Tibial artery (tissue), 4 donors: ENCODE measurements at regions not wholly inside any gene's neighbourhood (a gene's known extent, or its start where the extent isn't known, plus 50 kb on each side); places are given as distances from the start of the nearest gene placed in this dataset.

ENCODE experiments used
- DNase-seq, 2 donors: peaks; one replicate each; pipeline ENCODE4 v3.0.0-alpha.2; 2019
- H3K27ac ChIP-seq, 2 donors: fragments of 200-600 bp; sonication (generic) in 1 of 2; 1 replicate in 1 of 2; 2 replicates in 1 of 2; pipeline ENCODE4 v1.5.1; 2018 to 2019; ENCODE audit warnings: mild to moderate bottlenecking in 1 of 2
- H3K27me3 ChIP-seq, 2 donors: fragments of 200-600 bp; sonication (generic) in 1 of 2; one replicate each; pipeline versions ENCODE4 v1.5.1 to v1.6.0; 2016 to 2019
- H3K36me3 ChIP-seq, 3 donors: fragments of 200-600 bp; sonication (generic) in 2 of 3; one replicate each; pipeline ENCODE4 v1.5.1; 2016 to 2019; ENCODE audit warnings: mild to moderate bottlenecking in 2 of 3
- H3K4me1 ChIP-seq, 4 donors: fragments of 200-600 bp; sonication (generic) in 2 of 4; 1 replicate in 3 of 4; 2 replicates in 1 of 4; pipeline ENCODE4 v1.5.1; 2016 to 2019
- H3K4me3 ChIP-seq, 2 donors: fragments of 200-600 bp; sonication (generic) in 1 of 2; 1 replicate in 1 of 2; 2 replicates in 1 of 2; pipeline ENCODE4 v1.5.1; 2018 to 2019; ENCODE audit warnings: mild to moderate bottlenecking in 2 of 2
- H3K9me3 ChIP-seq, 3 donors: fragments of 200-600 bp; sonication (generic) in 1 of 3; one replicate each; pipeline ENCODE4 v1.5.1; 2016 to 2019
- intact Hi-C: fragments of 100-400 bp; cut with DNase I; formaldehyde crosslinking; loops from one replicate; pipeline ENCODE4 v1.15.0; 2023; ENCODE audit warnings: low total_unique reads
- TF ChIP-seq, protein P1 (sequence below), 2 experiments: fragments of 200-600 bp in 1 of 2; fragments of 450-650 bp in 1 of 2; IDR thresholded peaks; one replicate each; pipeline ENCODE4 v1.5.1; 2017 to 2019; ENCODE audit warnings: antibody characterized with exemption in 2 of 2, mild to moderate bottlenecking in 1 of 2, moderate library complexity in 1 of 2

GRCh38 chr13:75995966-75996365 is 359.8 kb downstream of the LMO7 start:
- Histone ChIP-seq H3K27ac (no peak overlapping the region), H3K4me1 (no peaks in the 10 kb centered on the region), H3K9me3 (no peaks in the 10 kb centered on the region), H3K36me3 (no peaks in the 10 kb centered on the region), H3K4me3 (no peak overlapping the region), H3K27me3 (no peaks in the 10 kb centered on the region)
- TF ChIP-seq, protein P1, sequence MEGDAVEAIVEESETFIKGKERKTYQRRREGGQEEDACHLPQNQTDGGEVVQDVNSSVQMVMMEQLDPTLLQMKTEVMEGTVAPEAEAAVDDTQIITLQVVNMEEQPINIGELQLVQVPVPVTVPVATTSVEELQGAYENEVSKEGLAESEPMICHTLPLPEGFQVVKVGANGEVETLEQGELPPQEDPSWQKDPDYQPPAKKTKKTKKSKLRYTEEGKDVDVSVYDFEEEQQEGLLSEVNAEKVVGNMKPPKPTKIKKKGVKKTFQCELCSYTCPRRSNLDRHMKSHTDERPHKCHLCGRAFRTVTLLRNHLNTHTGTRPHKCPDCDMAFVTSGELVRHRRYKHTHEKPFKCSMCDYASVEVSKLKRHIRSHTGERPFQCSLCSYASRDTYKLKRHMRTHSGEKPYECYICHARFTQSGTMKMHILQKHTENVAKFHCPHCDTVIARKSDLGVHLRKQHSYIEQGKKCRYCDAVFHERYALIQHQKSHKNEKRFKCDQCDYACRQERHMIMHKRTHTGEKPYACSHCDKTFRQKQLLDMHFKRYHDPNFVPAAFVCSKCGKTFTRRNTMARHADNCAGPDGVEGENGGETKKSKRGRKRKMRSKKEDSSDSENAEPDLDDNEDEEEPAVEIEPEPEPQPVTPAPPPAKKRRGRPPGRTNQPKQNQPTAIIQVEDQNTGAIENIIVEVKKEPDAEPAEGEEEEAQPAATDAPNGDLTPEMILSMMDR (IDR thresholded peaks at IDR 0.05), result no peak
- intact Hi-C loops, result no loop called here
- DNase-seq, result no peak

DNA sequence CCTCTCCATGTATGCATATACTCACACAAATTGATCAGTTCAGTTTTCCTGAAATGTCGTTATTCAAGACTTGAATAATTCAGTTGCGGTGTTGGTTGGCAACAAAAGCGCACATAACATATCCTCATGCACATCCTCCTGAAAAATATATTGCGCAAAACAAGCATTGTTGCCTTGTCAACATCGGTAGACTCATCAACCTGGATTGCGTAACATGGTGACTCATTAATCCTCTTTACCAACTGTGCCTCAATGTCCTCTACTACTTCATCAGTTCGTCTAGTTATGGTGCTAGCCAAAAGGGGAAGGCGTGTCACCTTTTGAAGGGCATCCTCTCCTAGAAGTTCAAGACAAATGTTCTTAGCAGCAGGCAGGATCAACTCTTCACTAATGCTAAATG is 357.7 kb downstream of the LMO7 start:
- Histone ChIP-seq H3K4me3 (no peak overlapping the region), H3K9me3 (no peaks in the 10 kb centered on the region), H3K27me3 (no peaks in the 10 kb centered on the region), H3K27ac (no peak overlapping the region), H3K36me3 (no peaks in the 10 kb centered on the region), H3K4me1 (no peaks in the 10 kb centered on the region)
- intact Hi-C loops, result no loop called here
- DNase-seq, result no peak
- TF ChIP-seq, protein P1 (IDR thresholded peaks at IDR 0.05), result no peak

DNA sequence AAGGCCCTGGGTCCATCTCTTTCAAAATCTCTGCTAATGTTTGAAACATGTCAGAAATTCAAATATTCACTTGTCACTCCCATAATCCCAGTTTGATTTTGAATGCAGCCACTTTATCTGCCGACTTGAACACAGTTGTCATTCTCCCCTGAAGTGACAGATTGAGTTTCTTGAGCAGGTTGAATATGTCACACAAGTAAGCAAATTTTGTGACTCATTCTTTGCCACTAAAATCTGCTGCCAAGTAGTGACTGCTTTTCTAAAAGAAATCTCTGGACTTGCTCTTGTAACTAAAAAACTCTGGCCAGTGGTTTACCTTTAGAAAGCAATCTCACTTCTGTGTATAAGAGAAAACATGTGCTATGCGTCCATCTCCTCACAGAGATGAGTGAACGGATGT is 357.1 kb downstream of the LMO7 start:
- no peaks in the 10 kb centered on the region for H3K4me1 ChIP-seq
- TF ChIP-seq, protein P1 (IDR thresholded peaks at IDR 0.05), result no peak
- no peak overlapping the region for H3K4me3 ChIP-seq
- H3K27me3 ChIP-seq, result no peaks in the 10 kb centered on the region
- no peaks in the 10 kb centered on the region for H3K36me3 ChIP-seq
- no peak for DNase-seq
- no peaks in the 10 kb centered on the region for H3K9me3 ChIP-seq
- intact Hi-C loops, result no loop called here
- H3K27ac ChIP-seq, result no peak overlapping the region

GRCh38 chr13:75986818-75987217 is 350.7 kb downstream of the LMO7 start:
- Histone ChIP-seq H3K4me1 (no peaks in the 10 kb centered on the region), H3K27me3 (no peaks in the 10 kb centered on the region), H3K27ac (no peak overlapping the region), H3K9me3 (no peaks in the 10 kb centered on the region), H3K4me3 (no peak overlapping the region), H3K36me3 (no peaks in the 10 kb centered on the region)
- DNase-seq, result no peak
- intact Hi-C loops, result no loop called here
- TF ChIP-seq, protein P1 (IDR thresholded peaks at IDR 0.05), result no peak

DNA sequence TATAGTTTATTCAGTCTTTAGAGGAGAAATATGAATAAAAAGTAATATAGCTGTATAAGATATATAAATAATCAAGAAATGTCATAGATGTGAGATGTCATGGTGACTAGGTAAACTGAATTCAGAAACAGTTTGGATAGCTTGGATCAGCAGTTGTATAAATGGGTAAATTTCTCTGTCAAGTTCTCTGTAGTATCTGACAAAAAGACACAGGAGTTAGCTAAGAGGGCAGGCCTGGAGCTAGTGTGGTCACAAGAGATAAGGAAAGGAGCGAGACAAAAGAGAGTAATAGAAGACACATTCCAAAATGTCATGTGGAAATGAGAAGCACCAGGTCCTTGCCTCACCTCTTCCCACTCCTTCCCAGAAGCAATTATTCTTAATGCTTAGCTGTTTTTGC is 349.0 kb downstream of the LMO7 start:
- Histone ChIP-seq H3K27ac (no peak overlapping the region), H3K4me1 (no peaks in the 10 kb centered on the region), H3K27me3 (no peaks in the 10 kb centered on the region), H3K4me3 (no peak overlapping the region), H3K9me3 (no peaks in the 10 kb centered on the region), H3K36me3 (no peaks in the 10 kb centered on the region)
- TF ChIP-seq, protein P1 (IDR thresholded peaks at IDR 0.05), result no peak
- intact Hi-C loops, result no loop called here
- no peak for DNase-seq

DNA sequence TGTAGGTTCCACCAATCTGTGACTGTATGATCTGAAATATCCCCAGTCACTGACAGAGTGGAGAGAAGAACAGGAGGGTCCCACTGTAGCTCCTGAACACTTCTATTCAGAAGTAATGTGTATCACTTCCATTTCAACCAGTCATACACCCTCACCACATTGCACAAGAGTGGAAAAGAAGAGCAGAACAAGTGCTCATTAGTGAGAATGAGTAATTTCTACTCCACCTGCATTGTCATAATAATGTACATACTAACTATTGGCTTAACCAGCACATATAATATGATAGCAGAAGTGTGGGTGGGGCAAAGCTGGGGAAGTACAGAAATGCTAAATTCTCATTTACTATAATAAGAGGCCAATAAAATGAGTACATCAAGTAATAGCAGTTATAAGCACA is 342.7 kb downstream of the LMO7 start:
- no peak overlapping the region for H3K4me3 ChIP-seq
- no peaks in the 10 kb centered on the region for H3K27me3 ChIP-seq
- intact Hi-C loops, result no loop called here
- H3K27ac ChIP-seq, result no peak overlapping the region
- H3K9me3 ChIP-seq, result no peaks in the 10 kb centered on the region
- DNase-seq, result no peak
- H3K4me1 ChIP-seq, result no peaks in the 10 kb centered on the region
- TF ChIP-seq, protein P1 (IDR thresholded peaks at IDR 0.05), result no peak
- H3K36me3 ChIP-seq, result no peaks in the 10 kb centered on the region
